ENCODE measurements at regions not wholly inside any gene's neighbourhood (a gene's known extent, or its start where the extent isn't known, plus 50 kb on each side); places are given as distances from the start of the nearest gene placed in this dataset.

GRCh38 chr9:79308012-79308411 lies 263.8 kb upstream of the TLE4 start:
- Histone ChIP-seq H3K4me3 (no peak overlapping the region), H3K36me3 (ENCODE audit: low read depth, missing control alignments) (no peaks in the 10 kb centered on the region), H3K9me3 (no peaks in the 10 kb centered on the region), H3K27ac (no peak overlapping the region), H3K27me3 (no peaks in the 10 kb centered on the region), H3K4me1 (no peaks in the 10 kb centered on the region)
- no peak for DNase-seq
- 68 to 84% methylated on average over 6 of the region's 6 CpGs for WGBS, 2 donors
- intact Hi-C loops (cut with DNase I; ENCODE audit: low total_unique reads): no loop called here
- TF ChIP-seq CTCF (IDR thresholded peaks at IDR 0.05): no peak
- no peak for TF ChIP-seq POLR2A (IDR thresholded peaks at IDR 0.05)

GRCh38 chr9:79312686-79313421 lies 258.9 kb upstream of the TLE4 start:
- DNase-seq: no peak
- WGBS, 2 donors: 59 to 74% methylated on average over 13 of the region's 13 CpGs

GRCh38 chr9:79325501-79325900 lies 246.3 kb upstream of the TLE4 start:
- no peaks in the 10 kb centered on the region for H3K4me1 ChIP-seq
- no peaks in the 10 kb centered on the region for H3K36me3 ChIP-seq (ENCODE audit: low read depth, missing control alignments)
- no peak for DNase-seq
- no peak overlapping the region for H3K27ac ChIP-seq
- H3K27me3 ChIP-seq: no peaks in the 10 kb centered on the region
- no peak overlapping the region for H3K4me3 ChIP-seq
- TF ChIP-seq POLR2A (IDR thresholded peaks at IDR 0.05) (no peak), CTCF (IDR thresholded peaks at IDR 0.05) (no peak)
- WGBS, 2 donors: 66 to 85% methylated on average over 3 of the region's 3 CpGs
- intact Hi-C loops (cut with DNase I; ENCODE audit: low total_unique reads): no loop called here
- no peaks in the 10 kb centered on the region for H3K9me3 ChIP-seq

More at GRCh38 chr9:79312686-79313421, 258.9 kb upstream of the TLE4 start:
- Histone ChIP-seq H3K27me3 (no peaks in the 10 kb centered on the region), H3K36me3 (ENCODE audit: low read depth, missing control alignments) (no peaks in the 10 kb centered on the region), H3K4me3 (peak overlapping the region in 1 of 2 donors; percentile 17), H3K9me3 (no peaks in the 10 kb centered on the region), H3K4me1 (no peaks in the 10 kb centered on the region), H3K27ac (no peak overlapping the region)
- intact Hi-C loops (cut with DNase I; ENCODE audit: low total_unique reads): no loop called here
- TF ChIP-seq CTCF (IDR thresholded peaks at IDR 0.05) (no peak), POLR2A (IDR thresholded peaks at IDR 0.05) (no peak)

- intact Hi-C loops (cut with DNase I; ENCODE audit: low total_unique reads): no loop called here
- Histone ChIP-seq H3K36me3 (ENCODE audit: low read depth, missing control alignments) (no peaks in the 10 kb centered on the region), H3K27me3 (no peaks in the 10 kb centered on the region), H3K4me3 (no peak overlapping the region), H3K27ac (no peak overlapping the region), H3K4me1 (no peaks in the 10 kb centered on the region), H3K9me3 (no peaks in the 10 kb centered on the region)
- TF ChIP-seq CTCF (IDR thresholded peaks at IDR 0.05) (no peak), POLR2A (IDR thresholded peaks at IDR 0.05) (no peak)
- 84 to 85% methylated on average over 1 of the region's 1 CpG for WGBS, 2 donors
- no peak for DNase-seq
Observed at GRCh38 chr9:79329861-79330260, 241.9 kb upstream of the TLE4 start.

- no peaks in the 10 kb centered on the region for H3K36me3 ChIP-seq (ENCODE audit: low read depth, missing control alignments)
- H3K4me3 ChIP-seq: no peak overlapping the region
- no peaks in the 10 kb centered on the region for H3K4me1 ChIP-seq
- no peak overlapping the region for H3K27ac ChIP-seq
- DNase-seq: no peak
- intact Hi-C loops (cut with DNase I; ENCODE audit: low total_unique reads): no loop called here
- WGBS, 2 donors: 89 to 93% methylated on average over 5 to 6 of the region's 6 CpGs
- TF ChIP-seq CTCF (IDR thresholded peaks at IDR 0.05) (no peak), POLR2A (IDR thresholded peaks at IDR 0.05) (no peak)
- H3K9me3 ChIP-seq: no peaks in the 10 kb centered on the region
- H3K27me3 ChIP-seq: no peaks in the 10 kb centered on the region
Observed at GRCh38 chr9:79334001-79334400, 237.8 kb upstream of the TLE4 start.

All from testis (tissue), 2 donors.